ENCODE measurements at regions not wholly inside any gene's neighbourhood (a gene's known extent, or its start where the extent isn't known, plus 50 kb on each side); places are given as distances from the start of the nearest gene placed in this dataset.

DNA sequence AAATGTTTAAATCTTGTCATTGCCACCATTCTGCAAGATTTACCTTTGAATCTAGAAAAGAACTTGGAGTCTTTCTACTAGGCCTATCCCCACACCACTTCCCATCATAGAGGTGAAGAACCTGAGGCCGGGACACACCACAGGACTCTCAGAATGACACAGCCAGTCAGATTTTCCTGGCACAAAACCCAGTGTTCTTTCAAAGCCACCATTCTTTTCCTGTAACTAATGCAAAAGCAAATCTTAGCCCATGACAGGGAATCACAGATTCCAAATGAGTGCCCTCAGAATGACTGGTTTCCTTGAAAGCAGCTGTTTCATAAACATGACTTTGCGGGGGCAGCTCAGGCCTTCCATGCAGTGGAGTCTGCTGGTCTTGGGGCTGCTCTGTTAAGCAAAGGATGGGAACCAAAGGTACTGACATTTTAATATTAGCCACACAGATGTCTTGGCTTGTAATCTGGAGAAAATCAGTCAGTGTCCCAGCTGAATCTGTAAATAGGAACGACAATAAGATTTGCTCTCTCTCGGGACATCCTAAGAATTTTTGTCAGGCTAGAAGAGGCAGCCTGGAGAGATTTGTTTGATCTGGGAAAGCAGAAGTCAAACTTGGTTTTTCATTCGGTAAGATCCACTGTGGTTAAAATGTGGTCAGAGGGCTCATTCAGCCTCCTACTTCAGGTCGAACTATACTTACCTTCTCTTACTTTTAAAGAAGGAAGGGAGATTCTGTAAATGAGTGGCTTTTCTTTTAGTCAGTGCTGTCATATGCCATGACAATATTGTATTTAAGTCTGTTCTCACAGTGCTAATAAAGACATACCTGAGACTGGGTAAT is 115.1 kb downstream of the PALM2AKAP2 start:
- Mint-ChIP-seq H3K9me3 (no peaks in the 10 kb centered on the region), H3K27ac (peak overlapping the region; percentile 40), H3K4me1 (peaks cover 3% of the 10 kb centered on the region), H3K36me3 (no peaks in the 10 kb centered on the region), H3K27me3 (ENCODE audit: insufficient read depth, low read depth) (no peaks in the 10 kb centered on the region), H3K4me3 (no peak overlapping the region)
- H3K4me2 ChIP-seq, result no peak overlapping the region
- no peaks in the 10 kb centered on the region for H3K36me3 ChIP-seq
- H3K79me2 ChIP-seq (ENCODE audit: low read depth), result no peaks in the 10 kb centered on the region
- no peak overlapping the region for H2AFZ ChIP-seq (replicated peaks)
- no peaks in the 10 kb centered on the region for H3K9me3 ChIP-seq (ENCODE audit: low read depth)
- no peak for DNase-seq (ENCODE audit: low spot score)
- H3K4me3 ChIP-seq, result no peak overlapping the region
- H3K27ac ChIP-seq, result no peak overlapping the region
- no peak overlapping the region for H3K9ac ChIP-seq
- peaks cover 7% of the 10 kb centered on the region for H3K4me1 ChIP-seq
- H4K20me1 ChIP-seq (ENCODE audit: low read depth), result no peaks in the 10 kb centered on the region
- no peaks in the 10 kb centered on the region for H3F3A ChIP-seq (ENCODE audit: low read depth)
- TF ChIP-seq EZH2 (IDR thresholded peaks at IDR 0.05) (no peak), EZH2phosphoT487 (IDR thresholded peaks at IDR 0.05) (no peak)
- TF ChIP-seq, protein P1, sequence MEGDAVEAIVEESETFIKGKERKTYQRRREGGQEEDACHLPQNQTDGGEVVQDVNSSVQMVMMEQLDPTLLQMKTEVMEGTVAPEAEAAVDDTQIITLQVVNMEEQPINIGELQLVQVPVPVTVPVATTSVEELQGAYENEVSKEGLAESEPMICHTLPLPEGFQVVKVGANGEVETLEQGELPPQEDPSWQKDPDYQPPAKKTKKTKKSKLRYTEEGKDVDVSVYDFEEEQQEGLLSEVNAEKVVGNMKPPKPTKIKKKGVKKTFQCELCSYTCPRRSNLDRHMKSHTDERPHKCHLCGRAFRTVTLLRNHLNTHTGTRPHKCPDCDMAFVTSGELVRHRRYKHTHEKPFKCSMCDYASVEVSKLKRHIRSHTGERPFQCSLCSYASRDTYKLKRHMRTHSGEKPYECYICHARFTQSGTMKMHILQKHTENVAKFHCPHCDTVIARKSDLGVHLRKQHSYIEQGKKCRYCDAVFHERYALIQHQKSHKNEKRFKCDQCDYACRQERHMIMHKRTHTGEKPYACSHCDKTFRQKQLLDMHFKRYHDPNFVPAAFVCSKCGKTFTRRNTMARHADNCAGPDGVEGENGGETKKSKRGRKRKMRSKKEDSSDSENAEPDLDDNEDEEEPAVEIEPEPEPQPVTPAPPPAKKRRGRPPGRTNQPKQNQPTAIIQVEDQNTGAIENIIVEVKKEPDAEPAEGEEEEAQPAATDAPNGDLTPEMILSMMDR (IDR thresholded peaks at IDR 0.05), result no peak
- no peaks in the 10 kb centered on the region for H3K27me3 ChIP-seq

DNA sequence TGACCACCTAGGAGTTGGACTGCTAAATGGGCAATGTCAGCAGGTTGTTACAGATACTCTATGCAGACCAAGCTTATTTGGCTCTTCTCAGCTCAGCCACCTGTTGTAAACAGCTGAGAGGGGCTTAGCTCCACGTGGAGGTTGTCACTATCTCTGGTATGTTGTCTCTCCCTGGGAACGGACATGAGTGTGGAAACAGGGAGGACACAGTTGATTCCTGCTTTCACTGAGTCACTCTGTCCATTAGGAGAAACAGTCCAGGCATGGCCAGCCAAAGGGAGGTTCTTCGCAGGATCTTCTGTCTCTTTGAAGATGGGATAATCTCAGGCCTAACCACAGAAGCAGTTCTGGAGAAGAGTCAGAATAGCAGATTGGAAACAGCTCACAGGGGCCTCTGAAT is 121.2 kb downstream of the PALM2AKAP2 start:
- H3K9me3 Mint-ChIP-seq, result no peaks in the 10 kb centered on the region
- H3K4me3 ChIP-seq, result no peak overlapping the region
- H3F3A ChIP-seq (ENCODE audit: low read depth), result no peaks in the 10 kb centered on the region
- no peak overlapping the region for H3K4me2 ChIP-seq
- no peak overlapping the region for H3K4me3 Mint-ChIP-seq
- no peaks in the 10 kb centered on the region for H3K79me2 ChIP-seq (ENCODE audit: low read depth)
- no peak overlapping the region for H2AFZ ChIP-seq (replicated peaks)
- DNase-seq (ENCODE audit: low spot score), result no peak
- H3K27me3 ChIP-seq, result no peaks in the 10 kb centered on the region
- no peaks in the 10 kb centered on the region for H3K4me1 ChIP-seq
- H3K36me3 ChIP-seq, result no peaks in the 10 kb centered on the region
- H3K27me3 Mint-ChIP-seq (ENCODE audit: insufficient read depth, low read depth), result no peaks in the 10 kb centered on the region
- H3K9ac ChIP-seq, result no peak overlapping the region
- no peak for TF ChIP-seq EZH2 (IDR thresholded peaks at IDR 0.05)
- no peak for TF ChIP-seq EZH2phosphoT487 (IDR thresholded peaks at IDR 0.05)
- H3K27ac ChIP-seq, result no peak overlapping the region
- H4K20me1 ChIP-seq (ENCODE audit: low read depth), result no peaks in the 10 kb centered on the region
- no peaks in the 10 kb centered on the region for H3K9me3 ChIP-seq (ENCODE audit: low read depth)
- no peak overlapping the region for H3K27ac Mint-ChIP-seq
- peaks cover 9% of the 10 kb centered on the region for H3K4me1 Mint-ChIP-seq
- no peaks in the 10 kb centered on the region for H3K36me3 Mint-ChIP-seq

GRCh38 chr9:109903515-109904138 is 123.6 kb downstream of the PALM2AKAP2 start:
- Histone ChIP-seq H2AFZ (replicated peaks) (no peak overlapping the region), H3K4me3 (no peak overlapping the region), H3K9me3 (ENCODE audit: low read depth) (no peaks in the 10 kb centered on the region), H3K36me3 (no peaks in the 10 kb centered on the region), H4K20me1 (ENCODE audit: low read depth) (no peaks in the 10 kb centered on the region), H3K4me1 (peaks cover 11% of the 10 kb centered on the region), H3K79me2 (ENCODE audit: low read depth) (no peaks in the 10 kb centered on the region), H3K9ac (no peak overlapping the region), H3K27me3 (no peaks in the 10 kb centered on the region), H3K27ac (no peak overlapping the region), H3F3A (ENCODE audit: low read depth) (no peaks in the 10 kb centered on the region), H3K4me2 (no peak overlapping the region)
- Mint-ChIP-seq H3K27ac (no peak overlapping the region), H3K27me3 (ENCODE audit: insufficient read depth, low read depth) (no peaks in the 10 kb centered on the region), H3K4me1 (peaks cover 24% of the 10 kb centered on the region), H3K4me3 (no peak overlapping the region), H3K36me3 (no peaks in the 10 kb centered on the region), H3K9me3 (no peaks in the 10 kb centered on the region)
- no peak for TF ChIP-seq EZH2phosphoT487 (IDR thresholded peaks at IDR 0.05)
- TF ChIP-seq, protein P1 (IDR thresholded peaks at IDR 0.05), result peak; percentile 93
- DNase-seq (ENCODE audit: low spot score), result peak; percentile 82

DNA sequence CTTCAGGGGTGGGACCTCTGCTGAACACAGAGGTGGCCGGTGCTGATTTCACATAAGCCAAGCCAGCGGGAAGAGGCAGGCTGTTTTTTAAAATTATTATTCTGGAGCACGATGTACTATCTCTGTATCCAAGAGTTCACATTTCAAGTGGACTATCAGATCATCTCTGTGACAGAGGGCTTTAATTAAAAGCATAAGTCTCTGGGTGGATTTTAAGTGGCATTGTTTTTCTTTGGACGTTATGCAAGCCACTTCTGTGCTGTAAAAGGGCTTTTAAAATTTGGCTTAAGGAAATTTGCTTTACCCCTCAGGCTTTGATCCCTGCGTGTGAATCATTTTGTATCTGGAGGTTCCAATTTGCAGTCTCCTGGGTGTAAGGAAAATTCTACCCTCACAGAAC is 124.7 kb downstream of the PALM2AKAP2 start:
- Mint-ChIP-seq H3K4me3 (no peak overlapping the region), H3K4me1 (peaks cover 24% of the 10 kb centered on the region), H3K9me3 (no peaks in the 10 kb centered on the region), H3K27ac (no peak overlapping the region), H3K27me3 (ENCODE audit: insufficient read depth, low read depth) (no peaks in the 10 kb centered on the region), H3K36me3 (no peaks in the 10 kb centered on the region)
- no peaks in the 10 kb centered on the region for H3F3A ChIP-seq (ENCODE audit: low read depth)
- no peak overlapping the region for H3K9ac ChIP-seq
- no peaks in the 10 kb centered on the region for H3K9me3 ChIP-seq (ENCODE audit: low read depth)
- no peaks in the 10 kb centered on the region for H3K36me3 ChIP-seq
- H3K27ac ChIP-seq, result no peak overlapping the region
- H3K79me2 ChIP-seq (ENCODE audit: low read depth), result no peaks in the 10 kb centered on the region
- H3K4me1 ChIP-seq, result peaks cover 11% of the 10 kb centered on the region
- no peaks in the 10 kb centered on the region for H4K20me1 ChIP-seq (ENCODE audit: low read depth)
- H2AFZ ChIP-seq (replicated peaks), result no peak overlapping the region
- no peak overlapping the region for H3K4me3 ChIP-seq
- no peak for TF ChIP-seq EZH2phosphoT487 (IDR thresholded peaks at IDR 0.05)
- TF ChIP-seq, protein P1 (IDR thresholded peaks at IDR 0.05), result no peak
- TF ChIP-seq EZH2 (IDR thresholded peaks at IDR 0.05), result no peak
- no peaks in the 10 kb centered on the region for H3K27me3 ChIP-seq
- no peak overlapping the region for H3K4me2 ChIP-seq
- DNase-seq (ENCODE audit: low spot score), result no peak
